IMR-90 (cell line): ENCODE measurements at regions not wholly inside any gene's neighbourhood (a gene's known extent, or its start where the extent isn't known, plus 50 kb on each side); places are given as distances from the start of the nearest gene placed in this dataset.

ENCODE experiments used
- ATAC-seq: fragments of 200-7000 bp; cut with Tn5 transposase; 2 replicates; pipeline ENCODE4 v1.9.1; 2020; ENCODE audit warnings: low read depth, mild to moderate bottlenecking, moderate library complexity
- BruUV-seq: library from RNA; stranded (reverse); fragments of 400-500 nt; replicated peaks from 2 replicates; lab custom pipeline; 2021; lab: Mats Ljungman, UMichigan
- CTCF ChIA-PET: fragments of 300-600 bp; formaldehyde crosslinking; extraction: SDS; loops from one replicate; lab custom pipeline; 2021; ENCODE audit warnings: antibody characterized with exemption; lab: Yijun Ruan, JAX
- POLR2A ChIA-PET: fragments of 300-600 bp; sonication (Branson Sonifier 250); formaldehyde crosslinking; loops from one replicate; lab custom pipeline; 2022; ENCODE audit warnings: antibody characterized with exemption; ENCODE audit not compliant: unreplicated experiment; lab: Charles Lee
- DNase-seq: peaks from one replicate; pipeline ENCODE4 v3.0.0; 2013
- H2AFZ ChIP-seq: replicated peaks from 2 replicates; pipeline ENCODE3; 2013; ENCODE audit warnings: low read length, mild to moderate bottlenecking; ENCODE audit not compliant: poor library complexity
- H2AK5ac ChIP-seq: 2 replicates; pipeline ENCODE4 v1.6.1; 2013; ENCODE audit warnings: low read depth, low read length, inconsistent platforms
- H2AK9ac ChIP-seq: replicated peaks from 2 replicates; pipeline ENCODE3; 2013; ENCODE audit warnings: mild to moderate bottlenecking, low read depth, low read length, moderate library complexity; ENCODE audit not compliant: poor library complexity
- H2BK120ac ChIP-seq: 2 replicates; pipeline ENCODE4 v1.6.1; 2013; ENCODE audit warnings: low read depth, low read length, inconsistent platforms
- H2BK15ac ChIP-seq: 3 replicates; pipeline ENCODE4 v1.6.1; 2013; ENCODE audit warnings: low read depth, low read length, inconsistent platforms
- H2BK20ac ChIP-seq: 2 replicates; pipeline ENCODE4 v1.6.1; 2013; ENCODE audit warnings: low read depth, mild to moderate bottlenecking, inconsistent platforms, low read length, moderate library complexity
- H2BK5ac ChIP-seq: 2 replicates; pipeline ENCODE4 v1.6.1; 2013; ENCODE audit warnings: mild to moderate bottlenecking, low read depth, low read length, inconsistent platforms; ENCODE audit not compliant: poor library complexity, severe bottlenecking
- H3K14ac ChIP-seq: replicated peaks from 2 replicates; pipeline ENCODE4 v1.6.1; 2013; ENCODE audit warnings: low read depth, low read length, inconsistent platforms
- H3K18ac ChIP-seq: 2 replicates; pipeline ENCODE4 v1.6.1; 2013; ENCODE audit warnings: low read depth, low read length, control low read depth
- H3K23ac ChIP-seq: 2 replicates; pipeline ENCODE4 v1.6.1; 2013; ENCODE audit warnings: low read depth, low read length, inconsistent platforms
- H3K27ac ChIP-seq: 2 replicates; pipeline ENCODE4 v1.5.1; 2013; ENCODE audit warnings: mild to moderate bottlenecking, control low read depth, low read length; ENCODE audit not compliant: insufficient read depth
- H3K27me3 ChIP-seq: 2 replicates; pipeline ENCODE4 v1.6.1; 2013; ENCODE audit warnings: low read length; ENCODE audit not compliant: control insufficient read depth, insufficient read depth
- H3K36me3 ChIP-seq: 2 replicates; pipeline ENCODE4 v1.6.1; 2013; ENCODE audit warnings: low read length, mixed read lengths; ENCODE audit not compliant: control insufficient read depth, insufficient read depth
- H3K4ac ChIP-seq: 2 replicates; pipeline ENCODE4 v1.6.1; 2013; ENCODE audit warnings: low read depth, low read length, inconsistent platforms
- H3K4me1 ChIP-seq: 2 replicates; pipeline ENCODE4 v1.6.1; 2013; ENCODE audit warnings: low read length, mixed read lengths; ENCODE audit not compliant: control insufficient read depth, insufficient read depth
- H3K4me2 ChIP-seq: 2 replicates; pipeline ENCODE4 v1.6.1; 2013; ENCODE audit warnings: low read depth, mild to moderate bottlenecking, control low read depth, low read length, moderate library complexity
- H3K4me3 ChIP-seq: 2 replicates; pipeline ENCODE4 v1.5.1; 2013; ENCODE audit warnings: low read depth, mild to moderate bottlenecking, control low read depth, low read length, moderate library complexity; ENCODE audit not compliant: insufficient read depth
- H3K56ac ChIP-seq: 2 replicates; pipeline ENCODE4 v1.6.1; 2013; ENCODE audit warnings: low read length, inconsistent platforms; ENCODE audit not compliant: insufficient read depth; ENCODE audit errors: extremely low read depth
- H3K79me1 ChIP-seq, 2 experiments: 2 replicates each; pipeline ENCODE4 v1.6.1; 2013; ENCODE audit warnings: low read length in 2 of 2, inconsistent platforms in 1 of 2, low read depth in 1 of 2
- H3K9ac ChIP-seq: 2 replicates; pipeline ENCODE4 v1.6.1; 2013; ENCODE audit warnings: low read depth, low read length, control low read depth
- H3K9me1 ChIP-seq: 2 replicates; pipeline ENCODE4 v1.6.1; 2013; ENCODE audit warnings: low read length, inconsistent platforms; ENCODE audit not compliant: insufficient read depth
- H3K9me3 ChIP-seq: 2 replicates; pipeline ENCODE4 v1.6.1; 2013; ENCODE audit warnings: low read length; ENCODE audit not compliant: control insufficient read depth, insufficient read depth
- H4K20me1 ChIP-seq: 2 replicates; pipeline ENCODE4 v1.6.1; 2013; ENCODE audit warnings: low read length, inconsistent platforms; ENCODE audit not compliant: insufficient read depth
- H4K5ac ChIP-seq: 2 replicates; pipeline ENCODE4 v1.6.1; 2013; ENCODE audit warnings: mild to moderate bottlenecking, low read depth, low read length, control low read depth
- H4K8ac ChIP-seq, 2 experiments: 2 replicates each; pipeline ENCODE4 v1.6.1; 2013; ENCODE audit warnings: low read depth in 2 of 2, low read length in 2 of 2, control low read depth in 1 of 2, inconsistent platforms in 1 of 2
- H4K91ac ChIP-seq: 2 replicates; pipeline ENCODE4 v1.6.1; 2013; ENCODE audit warnings: low read depth, low read length, inconsistent platforms; ENCODE audit not compliant: insufficient read depth
- BHLHE40 ChIP-seq: fragments of 150-350 bp; IDR thresholded peaks from 2 replicates; pipeline ENCODE4 v1.6.1; 2016; ENCODE audit warnings: mild to moderate bottlenecking, low read depth, low read length
- CEBPB ChIP-seq: IDR thresholded peaks from 2 replicates; pipeline ENCODE4 v1.6.1; 2012; ENCODE audit warnings: low read depth, low read length, improper control_type of control experiment
- CHD1 ChIP-seq: IDR thresholded peaks from 2 replicates; pipeline ENCODE4 v1.6.1; 2012; ENCODE audit warnings: low read depth, low read length, improper control_type of control experiment
- FOS ChIP-seq: fragments of 150-350 bp; IDR thresholded peaks from 2 replicates; pipeline ENCODE4 v1.6.1; 2016; ENCODE audit warnings: low read depth, low read length
- MAFK ChIP-seq: IDR thresholded peaks from 2 replicates; pipeline ENCODE4 v1.6.1; 2012; ENCODE audit warnings: low read depth, low read length, improper control_type of control experiment
- MAZ ChIP-seq: IDR thresholded peaks from 2 replicates; pipeline ENCODE4 v1.6.1; 2012; ENCODE audit warnings: low read depth, mild to moderate bottlenecking, low read length, improper control_type of control experiment, moderate library complexity, borderline replicate concordance
- MXI1 ChIP-seq: IDR thresholded peaks from 2 replicates; pipeline ENCODE4 v1.6.1; 2012; ENCODE audit warnings: low read depth, mild to moderate bottlenecking, low read length, moderate library complexity, borderline replicate concordance
- NFE2L2 ChIP-seq: fragments of 150-350 bp; IDR thresholded peaks from 2 replicates; pipeline ENCODE4 v1.6.1; 2016; ENCODE audit warnings: low read depth, mild to moderate bottlenecking, low read length
- POLR2A ChIP-seq: IDR thresholded peaks from 2 replicates; pipeline ENCODE4 v1.6.1; 2012; ENCODE audit warnings: mild to moderate bottlenecking, low read depth, low read length
- RAD21 ChIP-seq: IDR thresholded peaks from 2 replicates; pipeline ENCODE4 v1.6.1; 2012; ENCODE audit warnings: low read length, improper control_type of control experiment
- RCOR1 ChIP-seq: IDR thresholded peaks from 2 replicates; pipeline ENCODE4 v1.6.1; 2012; ENCODE audit warnings: mild to moderate bottlenecking, low read length, improper control_type of control experiment; ENCODE audit not compliant: insufficient replicate concordance
- RFX5 ChIP-seq: IDR thresholded peaks from 2 replicates; pipeline ENCODE4 v1.8.0; 2012; ENCODE audit warnings: low read depth, mild to moderate bottlenecking, low read length, moderate library complexity
- SMC3 ChIP-seq: fragments of 150-350 bp; IDR thresholded peaks from 2 replicates; pipeline ENCODE4 v1.6.1; 2016; ENCODE audit warnings: low read depth, mild to moderate bottlenecking, antibody characterized with exemption, low read length, moderate library complexity
- WGBS, 2 experiments: methylation state at CpG; one replicate each; pipeline versions ENCODE4 v1.1.5 to v1.1.7; 2013; ENCODE audit warnings: missing lambda C conversion rate in 2 of 2; ENCODE audit not compliant: insufficient read length in 1 of 2; ENCODE audit errors: extremely low coverage in 2 of 2; 5-methylcytosine and 5-hydroxymethylcytosine counted together
- dilution Hi-C: fragments of 300-500 bp; cut with HindIII; formaldehyde crosslinking; loops from one replicate; pipeline ENCODE4 v1.14.3; 2018; ENCODE audit warnings: low sequenced_read_pairs; ENCODE audit not compliant: unreplicated experiment
- in situ Hi-C: fragments of 300-500 bp; cut with MboI; formaldehyde crosslinking; loops from 3 replicates; pipeline ENCODE4 v1.14.3; 2019; ENCODE audit warnings: low sequenced_read_pairs, inconsistent platforms, mixed read lengths
- intact Hi-C: fragments of 100-400 bp; cut with micrococcal nuclease; formaldehyde crosslinking; loops from 2 replicates; pipeline ENCODE4 v1.10.0; 2022
- TF ChIP-seq, protein P1 (sequence below): conservative IDR thresholded peaks from 2 replicates; pipeline ENCODE4 v1.5.1; 2012; ENCODE audit warnings: mild to moderate bottlenecking, low read depth, low read length, improper control_type of control experiment
- TF ChIP-seq, protein P2 (sequence below): fragments of 150-350 bp; IDR thresholded peaks from 2 replicates; pipeline ENCODE4 v1.6.1; 2017; ENCODE audit warnings: mild to moderate bottlenecking, antibody characterized with exemption, low read length, low read depth
- TF ChIP-seq, protein P3 (sequence below): fragments of 150-350 bp; IDR thresholded peaks from 2 replicates; pipeline ENCODE4 v1.6.1; 2016; ENCODE audit warnings: low read depth, mild to moderate bottlenecking, low read length, moderate library complexity, borderline replicate concordance

DNA sequence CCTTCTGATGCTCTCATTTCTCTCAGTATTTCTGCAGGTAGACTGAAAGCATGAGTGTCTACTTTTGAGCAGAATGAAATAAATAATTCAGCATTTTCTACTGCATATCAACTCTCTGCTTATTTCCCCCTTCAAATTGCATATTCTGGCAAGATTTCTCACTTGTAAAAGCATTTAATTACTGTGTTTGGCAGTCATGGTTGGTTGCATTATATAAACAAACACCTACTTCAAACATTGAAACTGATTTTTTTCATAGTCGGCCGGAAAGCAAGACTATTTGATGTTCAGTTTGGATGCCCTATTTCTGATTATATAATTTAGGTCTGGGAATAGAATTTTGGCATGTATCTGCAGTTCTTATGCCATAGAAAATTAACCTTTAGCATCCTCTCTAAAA is 73.1 kb downstream of the PLEKHG1 start:
- Histone ChIP-seq H4K20me1 (no peaks in the 10 kb centered on the region), H2BK20ac (no peak overlapping the region), H4K8ac (no peak overlapping the region), H3K4me3 (no peak overlapping the region), H3K27me3 (no peaks in the 10 kb centered on the region), H3K4me1 (peaks cover 2% of the 10 kb centered on the region; the same call in 1 of the 2 replicates), H2AFZ (no peak overlapping the region), H4K5ac (no peak overlapping the region), H3K23ac (no peak overlapping the region), H2AK9ac (no peak overlapping the region), H3K9me3 (no peaks in the 10 kb centered on the region), H3K9ac (no peak overlapping the region), H3K14ac (no peak overlapping the region), H3K4ac (no peak overlapping the region), H3K18ac (no peak overlapping the region), H2BK120ac (no peak overlapping the region), H2BK5ac (no peak overlapping the region), H3K79me1 (no peaks in the 10 kb centered on the region), H3K56ac (no peak overlapping the region), H2BK15ac (no peak overlapping the region), H3K9me1 (no peaks in the 10 kb centered on the region), H4K91ac (no peak overlapping the region), H2AK5ac (no peak overlapping the region), H3K27ac (no peak overlapping the region), H3K4me2 (no peak overlapping the region), H3K36me3 (no peaks in the 10 kb centered on the region)
- CTCF ChIA-PET = no interaction called here
- ATAC-seq = no peak
- intact Hi-C loops = no loop called here
- in situ Hi-C loops = no loop called here
- no CpG with 5 or more reads among the region's 2 CpGs for WGBS, 2 experiments
- TF ChIP-seq RCOR1 (no peak), NFE2L2 (no peak), POLR2A (no peak), CHD1 (no peak), BHLHE40 (no peak), RFX5 (no peak), SMC3 (no peak), MAZ (no peak), CEBPB (no peak), MAFK (no peak), RAD21 (no peak), FOS (no peak), MXI1 (no peak)
- TF ChIP-seq, protein P1, sequence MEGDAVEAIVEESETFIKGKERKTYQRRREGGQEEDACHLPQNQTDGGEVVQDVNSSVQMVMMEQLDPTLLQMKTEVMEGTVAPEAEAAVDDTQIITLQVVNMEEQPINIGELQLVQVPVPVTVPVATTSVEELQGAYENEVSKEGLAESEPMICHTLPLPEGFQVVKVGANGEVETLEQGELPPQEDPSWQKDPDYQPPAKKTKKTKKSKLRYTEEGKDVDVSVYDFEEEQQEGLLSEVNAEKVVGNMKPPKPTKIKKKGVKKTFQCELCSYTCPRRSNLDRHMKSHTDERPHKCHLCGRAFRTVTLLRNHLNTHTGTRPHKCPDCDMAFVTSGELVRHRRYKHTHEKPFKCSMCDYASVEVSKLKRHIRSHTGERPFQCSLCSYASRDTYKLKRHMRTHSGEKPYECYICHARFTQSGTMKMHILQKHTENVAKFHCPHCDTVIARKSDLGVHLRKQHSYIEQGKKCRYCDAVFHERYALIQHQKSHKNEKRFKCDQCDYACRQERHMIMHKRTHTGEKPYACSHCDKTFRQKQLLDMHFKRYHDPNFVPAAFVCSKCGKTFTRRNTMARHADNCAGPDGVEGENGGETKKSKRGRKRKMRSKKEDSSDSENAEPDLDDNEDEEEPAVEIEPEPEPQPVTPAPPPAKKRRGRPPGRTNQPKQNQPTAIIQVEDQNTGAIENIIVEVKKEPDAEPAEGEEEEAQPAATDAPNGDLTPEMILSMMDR = no peak
- TF ChIP-seq, protein P2, sequence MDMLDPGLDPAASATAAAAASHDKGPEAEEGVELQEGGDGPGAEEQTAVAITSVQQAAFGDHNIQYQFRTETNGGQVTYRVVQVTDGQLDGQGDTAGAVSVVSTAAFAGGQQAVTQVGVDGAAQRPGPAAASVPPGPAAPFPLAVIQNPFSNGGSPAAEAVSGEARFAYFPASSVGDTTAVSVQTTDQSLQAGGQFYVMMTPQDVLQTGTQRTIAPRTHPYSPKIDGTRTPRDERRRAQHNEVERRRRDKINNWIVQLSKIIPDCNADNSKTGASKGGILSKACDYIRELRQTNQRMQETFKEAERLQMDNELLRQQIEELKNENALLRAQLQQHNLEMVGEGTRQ = no peak
- TF ChIP-seq, protein P3, sequence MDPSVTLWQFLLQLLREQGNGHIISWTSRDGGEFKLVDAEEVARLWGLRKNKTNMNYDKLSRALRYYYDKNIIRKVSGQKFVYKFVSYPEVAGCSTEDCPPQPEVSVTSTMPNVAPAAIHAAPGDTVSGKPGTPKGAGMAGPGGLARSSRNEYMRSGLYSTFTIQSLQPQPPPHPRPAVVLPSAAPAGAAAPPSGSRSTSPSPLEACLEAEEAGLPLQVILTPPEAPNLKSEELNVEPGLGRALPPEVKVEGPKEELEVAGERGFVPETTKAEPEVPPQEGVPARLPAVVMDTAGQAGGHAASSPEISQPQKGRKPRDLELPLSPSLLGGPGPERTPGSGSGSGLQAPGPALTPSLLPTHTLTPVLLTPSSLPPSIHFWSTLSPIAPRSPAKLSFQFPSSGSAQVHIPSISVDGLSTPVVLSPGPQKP = no peak
- dilution Hi-C loops = no loop called here
- POLR2A ChIA-PET = no interaction called here
- no peak for DNase-seq
- BruUV-seq = no TSS peak
